Left ventricle myocardium inferior (tissue), 1 donor: ENCODE measurements at regions not wholly inside any gene's neighbourhood (a gene's known extent, or its start where the extent isn't known, plus 50 kb on each side); places are given as distances from the start of the nearest gene placed in this dataset.

Source experiments
- DNase-seq: peaks from one replicate; pipeline ENCODE4 v3.0.0-alpha.2; 2020
- H3K27ac ChIP-seq: fragments of 200-600 bp; replicated peaks from 2 replicates; pipeline ENCODE4 v1.8.0; 2021
- H3K27me3 ChIP-seq: fragments of 200-600 bp; 2 replicates; pipeline ENCODE4 v1.8.0; 2021; ENCODE audit warnings: low read depth
- H3K36me3 ChIP-seq: fragments of 200-600 bp; 2 replicates; pipeline ENCODE4 v1.8.0; 2021
- H3K4me1 ChIP-seq: fragments of 200-600 bp; 2 replicates; pipeline ENCODE4 v1.8.0; 2021
- H3K4me3 ChIP-seq: fragments of 200-600 bp; 2 replicates; pipeline ENCODE4 v1.8.0; 2021; ENCODE audit warnings: mild to moderate bottlenecking, moderate library complexity
- H3K9me3 ChIP-seq: fragments of 200-600 bp; replicated peaks from 2 replicates; pipeline ENCODE4 v1.8.0; 2021
- CTCF ChIP-seq: fragments of 200-600 bp; IDR thresholded peaks from 2 replicates; pipeline ENCODE4 v1.8.0; 2021; ENCODE audit warnings: antibody characterized with exemption, mild to moderate bottlenecking, borderline replicate concordance
- intact Hi-C: fragments of 100-400 bp; cut with micrococcal nuclease; formaldehyde crosslinking; loops from one replicate; pipeline ENCODE4 v1.11.0; 2022
- donor health status: DM: no; HTN: yes; CAD: no; lungs with severe emphysema.

GRCh38 chr2:15769676-15770547 lies 170.4 kb upstream of the MYCN start:
- Histone ChIP-seq H3K27me3 (no peaks in the 10 kb centered on the region), H3K4me1 (no peaks in the 10 kb centered on the region), H3K36me3 (no peaks in the 10 kb centered on the region), H3K9me3 (no peaks in the 10 kb centered on the region), H3K27ac (no peak overlapping the region), H3K4me3 (no peak overlapping the region)
- intact Hi-C loops: no loop called here
- DNase-seq: no peak
- no peak for TF ChIP-seq CTCF

GRCh38 chr2:15770606-15771005 lies 169.7 kb upstream of the MYCN start:
- intact Hi-C loops: no loop called here
- Histone ChIP-seq H3K4me1 (no peaks in the 10 kb centered on the region), H3K27ac (no peak overlapping the region), H3K9me3 (no peaks in the 10 kb centered on the region), H3K36me3 (no peaks in the 10 kb centered on the region), H3K27me3 (no peaks in the 10 kb centered on the region), H3K4me3 (no peak overlapping the region)
- no peak for DNase-seq
- no peak for TF ChIP-seq CTCF

GRCh38 chr2:15771124-15771523 lies 169.2 kb upstream of the MYCN start:
- no peak for DNase-seq
- Histone ChIP-seq H3K4me3 (no peak overlapping the region), H3K27me3 (no peaks in the 10 kb centered on the region), H3K9me3 (no peaks in the 10 kb centered on the region), H3K36me3 (no peaks in the 10 kb centered on the region), H3K27ac (no peak overlapping the region), H3K4me1 (no peaks in the 10 kb centered on the region)
- TF ChIP-seq CTCF: no peak
- intact Hi-C loops: no loop called here

GRCh38 chr2:15772086-15772595 lies 168.2 kb upstream of the MYCN start:
- Histone ChIP-seq H3K9me3 (no peaks in the 10 kb centered on the region), H3K27ac (no peak overlapping the region), H3K27me3 (no peaks in the 10 kb centered on the region), H3K4me3 (no peak overlapping the region), H3K36me3 (no peaks in the 10 kb centered on the region), H3K4me1 (no peaks in the 10 kb centered on the region)
- no peak for TF ChIP-seq CTCF
- intact Hi-C loops: no loop called here
- no peak for DNase-seq

- no peaks in the 10 kb centered on the region for H3K36me3 ChIP-seq
- no peaks in the 10 kb centered on the region for H3K9me3 ChIP-seq
- no peaks in the 10 kb centered on the region for H3K4me1 ChIP-seq
- H3K27ac ChIP-seq: no peak overlapping the region
- intact Hi-C loops: no loop called here
- H3K4me3 ChIP-seq: no peak overlapping the region
- no peaks in the 10 kb centered on the region for H3K27me3 ChIP-seq
- TF ChIP-seq CTCF: no peak
- no peak for DNase-seq
Measured at GRCh38 chr2:15772681-15773080, 167.7 kb upstream of the MYCN start.
